ENCODE measurements at regions not wholly inside any gene's neighbourhood (a gene's known extent, or its start where the extent isn't known, plus 50 kb on each side); places are given as distances from the start of the nearest gene placed in this dataset.

GRCh38 chr9:86763791-86764190, 183.5 kb downstream of the GAS1 start:
- DNase-seq (ENCODE audit: extremely low spot score) = no peak
- no peak for TF ChIP-seq CTCF (IDR thresholded peaks at IDR 0.05; ENCODE audit: control extremely low read depth, extremely low read depth, low read depth, missing control alignments)
- ChIA-PET POLR2A (no interaction called here), CTCF (no interaction called here)

- no peak for DNase-seq (ENCODE audit: extremely low spot score)
- TF ChIP-seq CTCF (IDR thresholded peaks at IDR 0.05; ENCODE audit: control extremely low read depth, extremely low read depth, low read depth, missing control alignments) = no peak
- CTCF ChIA-PET = no interaction called here
- POLR2A ChIA-PET = no interaction called here
Measured at GRCh38 chr9:86757382-86757720, 190.0 kb downstream of the GAS1 start.

- CTCF ChIA-PET = no interaction called here
- no peak for TF ChIP-seq CTCF (IDR thresholded peaks at IDR 0.05; ENCODE audit: control extremely low read depth, extremely low read depth, low read depth, missing control alignments)
- DNase-seq (ENCODE audit: extremely low spot score) = no peak
- POLR2A ChIA-PET = no interaction called here
Measured at GRCh38 chr9:86756576-86757381, 190.5 kb downstream of the GAS1 start.

DNA sequence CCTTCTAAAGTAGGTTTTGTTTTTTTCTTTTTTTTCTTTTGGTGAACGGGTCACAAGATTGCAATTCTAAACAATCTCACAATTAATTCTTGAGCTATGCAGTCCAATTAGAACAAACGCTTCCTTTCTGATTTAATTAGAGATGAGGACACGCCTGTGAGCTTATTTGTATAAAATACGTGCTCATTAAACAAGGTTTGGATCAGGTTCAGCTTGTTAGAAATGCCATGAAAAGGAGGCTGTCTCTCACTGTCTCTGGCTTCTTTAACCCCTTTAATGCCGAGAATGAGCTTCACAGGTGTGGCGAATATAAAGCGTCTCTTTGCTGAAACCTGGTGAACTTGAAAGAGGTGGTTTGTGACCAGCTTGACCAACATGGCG, 191.8 kb downstream of the GAS1 start:
- CTCF ChIA-PET = no interaction called here
- TF ChIP-seq CTCF (IDR thresholded peaks at IDR 0.05; ENCODE audit: control extremely low read depth, extremely low read depth, low read depth, missing control alignments) = no peak
- no peak for DNase-seq (ENCODE audit: extremely low spot score)
- POLR2A ChIA-PET = no interaction called here

- no peak for TF ChIP-seq CTCF (IDR thresholded peaks at IDR 0.05; ENCODE audit: control extremely low read depth, extremely low read depth, low read depth, missing control alignments)
- ChIA-PET POLR2A (no interaction called here), CTCF (no interaction called here)
- no peak for DNase-seq (ENCODE audit: extremely low spot score)
Measured at GRCh38 chr9:86754581-86755560, 192.4 kb downstream of the GAS1 start.

DNA sequence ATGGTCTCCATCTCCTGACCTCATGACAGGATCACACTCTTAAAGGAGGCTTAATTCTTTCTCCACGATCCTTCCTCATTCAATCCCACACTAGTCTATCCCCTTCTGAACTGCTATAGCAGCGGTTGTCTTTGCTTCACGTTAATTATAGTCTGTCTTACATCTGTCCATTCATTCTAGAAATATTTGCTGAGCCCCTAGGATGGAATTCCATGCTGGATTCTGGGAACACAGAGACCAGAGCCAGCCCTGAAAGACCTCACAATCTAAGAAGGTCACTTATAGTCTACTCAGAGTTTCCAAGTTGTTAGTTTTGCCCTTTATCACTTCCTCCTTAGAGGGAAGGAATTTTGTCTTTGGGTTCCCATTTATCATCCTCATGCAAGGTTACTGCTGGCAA, 193.5 kb downstream of the GAS1 start:
- POLR2A ChIA-PET = no interaction called here
- no peak for DNase-seq (ENCODE audit: extremely low spot score)
- no peak for TF ChIP-seq CTCF (IDR thresholded peaks at IDR 0.05; ENCODE audit: control extremely low read depth, extremely low read depth, low read depth, missing control alignments)
- CTCF ChIA-PET = no interaction called here

Measured in GM10248 (cell line).